ENCODE measurements at regions not wholly inside any gene's neighbourhood (a gene's known extent, or its start where the extent isn't known, plus 50 kb on each side); places are given as distances from the start of the nearest gene placed in this dataset.

GRCh38 chr6:21420926-21421325 is 172.6 kb upstream of the SOX4 start:
- no peaks in the 10 kb centered on the region for H3K9me3 ChIP-seq (ENCODE audit: insufficient read depth, low read length, severe bottlenecking)
- no peaks in the 10 kb centered on the region for H3K27me3 ChIP-seq (ENCODE audit: insufficient read depth, low read length, poor library complexity)
- no peak overlapping the region for H3K4me3 ChIP-seq (ENCODE audit: low read depth in 1 of 2, low read length in 2 of 2)
- no peaks in the 10 kb centered on the region for H3K36me3 ChIP-seq (ENCODE audit: insufficient read depth, low read length)
- H3K9ac ChIP-seq (ENCODE audit: low read depth, low read length), result no peak overlapping the region
- H2AFZ ChIP-seq (ENCODE audit: low read depth, low read length), result no peak overlapping the region
- DNase-seq (no peak), ATAC-seq (ENCODE audit: insufficient read depth, low read depth) (no peak)
- no peak overlapping the region for H3K27ac ChIP-seq (ENCODE audit: low read length)
- no peaks in the 10 kb centered on the region for H3K4me1 ChIP-seq (ENCODE audit: insufficient read depth, low read length)
- TF ChIP-seq CTCF (IDR thresholded peaks at IDR 0.05; ENCODE audit: borderline replicate concordance, extremely low read depth, low read length, poor library complexity, severe bottlenecking) (no peak), EZH2 (IDR thresholded peaks at IDR 0.05; ENCODE audit: borderline replicate concordance, low read depth, low read length, severe bottlenecking) (no peak)
- no peak overlapping the region for H3K4me2 ChIP-seq (ENCODE audit: insufficient read depth, low read length)
- no peaks in the 10 kb centered on the region for H4K20me1 ChIP-seq (ENCODE audit: insufficient read depth, low read length)
- no peaks in the 10 kb centered on the region for H3K79me2 ChIP-seq (ENCODE audit: insufficient read depth, low read length)

- no peak for TF ChIP-seq EZH2 (IDR thresholded peaks at IDR 0.05; ENCODE audit: borderline replicate concordance, low read depth, low read length, severe bottlenecking)
- TF ChIP-seq CTCF (IDR thresholded peaks at IDR 0.05; ENCODE audit: borderline replicate concordance, extremely low read depth, low read length, poor library complexity, severe bottlenecking), result no peak
- no peaks in the 10 kb centered on the region for H3K4me1 ChIP-seq (ENCODE audit: insufficient read depth, low read length)
- ATAC-seq (ENCODE audit: insufficient read depth, low read depth), result no peak
- no peak overlapping the region for H3K27ac ChIP-seq (ENCODE audit: low read length)
- no peak overlapping the region for H3K4me2 ChIP-seq (ENCODE audit: insufficient read depth, low read length)
- no peak overlapping the region for H3K9ac ChIP-seq (ENCODE audit: low read depth, low read length)
- DNase-seq, result no peak
- H2AFZ ChIP-seq (ENCODE audit: low read depth, low read length), result no peak overlapping the region
- no peaks in the 10 kb centered on the region for H4K20me1 ChIP-seq (ENCODE audit: insufficient read depth, low read length)
- H3K79me2 ChIP-seq (ENCODE audit: insufficient read depth, low read length), result no peaks in the 10 kb centered on the region
- no peaks in the 10 kb centered on the region for H3K36me3 ChIP-seq (ENCODE audit: insufficient read depth, low read length)
- no peak overlapping the region for H3K4me3 ChIP-seq (ENCODE audit: low read depth in 1 of 2, low read length in 2 of 2)
- no peaks in the 10 kb centered on the region for H3K9me3 ChIP-seq (ENCODE audit: insufficient read depth, low read length, severe bottlenecking)
- H3K27me3 ChIP-seq (ENCODE audit: insufficient read depth, low read length, poor library complexity), result no peaks in the 10 kb centered on the region
Measured at GRCh38 chr6:21423106-21423854, 170.3 kb upstream of the SOX4 start.

DNA sequence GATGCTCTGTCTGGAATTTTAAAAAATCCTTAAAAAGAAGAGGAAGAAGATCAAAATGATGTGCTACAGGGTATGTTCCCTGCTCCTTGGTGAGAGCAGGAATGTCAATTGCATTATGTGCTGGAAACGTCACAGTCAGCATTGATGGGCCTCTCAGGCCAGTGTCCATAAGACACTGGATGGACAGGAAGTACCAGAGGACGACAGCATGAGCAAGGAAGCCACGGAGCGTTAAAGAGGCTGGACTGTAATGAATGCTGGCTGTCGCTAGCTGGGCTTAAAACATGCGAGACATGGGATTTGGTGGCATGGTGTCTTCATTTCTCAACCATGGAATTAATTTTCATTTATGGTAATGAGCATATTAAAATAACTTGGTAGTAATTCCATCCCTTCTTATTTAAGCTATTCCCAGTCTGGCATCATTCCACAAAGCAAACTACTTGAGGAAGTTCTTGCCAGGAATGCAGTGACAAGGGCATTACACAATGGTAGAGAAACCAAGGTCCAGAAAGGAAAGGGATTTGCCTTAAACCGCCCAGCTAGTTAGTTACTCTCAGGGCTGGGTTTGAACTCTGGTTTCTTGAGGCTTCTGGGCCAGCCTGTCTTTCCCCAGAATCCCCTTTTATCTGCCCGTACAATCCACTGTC is 166.6 kb upstream of the SOX4 start:
- Histone ChIP-seq H3K9me3 (ENCODE audit: insufficient read depth, low read length, severe bottlenecking) (no peaks in the 10 kb centered on the region), H3K4me1 (ENCODE audit: insufficient read depth, low read length) (no peaks in the 10 kb centered on the region), H3K4me3 (ENCODE audit: low read depth in 1 of 2, low read length in 2 of 2) (no peak overlapping the region), H3K36me3 (ENCODE audit: insufficient read depth, low read length) (no peaks in the 10 kb centered on the region), H2AFZ (ENCODE audit: low read depth, low read length) (no peak overlapping the region), H3K79me2 (ENCODE audit: insufficient read depth, low read length) (no peaks in the 10 kb centered on the region), H3K4me2 (ENCODE audit: insufficient read depth, low read length) (no peak overlapping the region), H4K20me1 (ENCODE audit: insufficient read depth, low read length) (no peaks in the 10 kb centered on the region), H3K27me3 (ENCODE audit: insufficient read depth, low read length, poor library complexity) (no peaks in the 10 kb centered on the region), H3K9ac (ENCODE audit: low read depth, low read length) (no peak overlapping the region), H3K27ac (ENCODE audit: low read length) (no peak overlapping the region)
- no peak for ATAC-seq (ENCODE audit: insufficient read depth, low read depth)
- TF ChIP-seq EZH2 (IDR thresholded peaks at IDR 0.05; ENCODE audit: borderline replicate concordance, low read depth, low read length, severe bottlenecking) (no peak), CTCF (IDR thresholded peaks at IDR 0.05; ENCODE audit: borderline replicate concordance, extremely low read depth, low read length, poor library complexity, severe bottlenecking) (no peak)
- DNase-seq, result no peak

Measured in DND-41 (cell line).